Left ventricle myocardium inferior (tissue), 1 donor: ENCODE measurements at regions not wholly inside any gene's neighbourhood (a gene's known extent, or its start where the extent isn't known, plus 50 kb on each side); places are given as distances from the start of the nearest gene placed in this dataset.

Source experiments
- DNase-seq: peaks from one replicate; pipeline ENCODE4 v3.0.0-alpha.2; 2020
- H3K27ac ChIP-seq: fragments of 200-600 bp; replicated peaks from 2 replicates; pipeline ENCODE4 v1.8.0; 2021
- H3K27me3 ChIP-seq: fragments of 200-600 bp; 2 replicates; pipeline ENCODE4 v1.8.0; 2021; ENCODE audit warnings: low read depth
- H3K36me3 ChIP-seq: fragments of 200-600 bp; 2 replicates; pipeline ENCODE4 v1.8.0; 2021
- H3K4me1 ChIP-seq: fragments of 200-600 bp; 2 replicates; pipeline ENCODE4 v1.8.0; 2021
- H3K4me3 ChIP-seq: fragments of 200-600 bp; 2 replicates; pipeline ENCODE4 v1.8.0; 2021; ENCODE audit warnings: mild to moderate bottlenecking, moderate library complexity
- H3K9me3 ChIP-seq: fragments of 200-600 bp; replicated peaks from 2 replicates; pipeline ENCODE4 v1.8.0; 2021
- intact Hi-C: fragments of 100-400 bp; cut with micrococcal nuclease; formaldehyde crosslinking; loops from one replicate; pipeline ENCODE4 v1.11.0; 2022
- TF ChIP-seq, protein P1 (sequence below): fragments of 200-600 bp; IDR thresholded peaks from 2 replicates; pipeline ENCODE4 v1.8.0; 2021; ENCODE audit warnings: antibody characterized with exemption, mild to moderate bottlenecking, borderline replicate concordance
- donor health status: DM: no; HTN: yes; CAD: no; lungs with severe emphysema.

- intact Hi-C loops, result no loop called here
- peaks cover 6% of the 10 kb centered on the region for H3K4me1 ChIP-seq
- no peaks in the 10 kb centered on the region for H3K36me3 ChIP-seq
- no peak for DNase-seq
- H3K27ac ChIP-seq, result peak overlapping the region; percentile 42
- TF ChIP-seq, protein P1, sequence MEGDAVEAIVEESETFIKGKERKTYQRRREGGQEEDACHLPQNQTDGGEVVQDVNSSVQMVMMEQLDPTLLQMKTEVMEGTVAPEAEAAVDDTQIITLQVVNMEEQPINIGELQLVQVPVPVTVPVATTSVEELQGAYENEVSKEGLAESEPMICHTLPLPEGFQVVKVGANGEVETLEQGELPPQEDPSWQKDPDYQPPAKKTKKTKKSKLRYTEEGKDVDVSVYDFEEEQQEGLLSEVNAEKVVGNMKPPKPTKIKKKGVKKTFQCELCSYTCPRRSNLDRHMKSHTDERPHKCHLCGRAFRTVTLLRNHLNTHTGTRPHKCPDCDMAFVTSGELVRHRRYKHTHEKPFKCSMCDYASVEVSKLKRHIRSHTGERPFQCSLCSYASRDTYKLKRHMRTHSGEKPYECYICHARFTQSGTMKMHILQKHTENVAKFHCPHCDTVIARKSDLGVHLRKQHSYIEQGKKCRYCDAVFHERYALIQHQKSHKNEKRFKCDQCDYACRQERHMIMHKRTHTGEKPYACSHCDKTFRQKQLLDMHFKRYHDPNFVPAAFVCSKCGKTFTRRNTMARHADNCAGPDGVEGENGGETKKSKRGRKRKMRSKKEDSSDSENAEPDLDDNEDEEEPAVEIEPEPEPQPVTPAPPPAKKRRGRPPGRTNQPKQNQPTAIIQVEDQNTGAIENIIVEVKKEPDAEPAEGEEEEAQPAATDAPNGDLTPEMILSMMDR, result no peak
- no peaks in the 10 kb centered on the region for H3K27me3 ChIP-seq
- H3K9me3 ChIP-seq, result no peaks in the 10 kb centered on the region
- H3K4me3 ChIP-seq, result no peak overlapping the region
Observed at GRCh38 chrX:134717698-134718097, 59.4 kb upstream of the PLAC1 start.

DNA sequence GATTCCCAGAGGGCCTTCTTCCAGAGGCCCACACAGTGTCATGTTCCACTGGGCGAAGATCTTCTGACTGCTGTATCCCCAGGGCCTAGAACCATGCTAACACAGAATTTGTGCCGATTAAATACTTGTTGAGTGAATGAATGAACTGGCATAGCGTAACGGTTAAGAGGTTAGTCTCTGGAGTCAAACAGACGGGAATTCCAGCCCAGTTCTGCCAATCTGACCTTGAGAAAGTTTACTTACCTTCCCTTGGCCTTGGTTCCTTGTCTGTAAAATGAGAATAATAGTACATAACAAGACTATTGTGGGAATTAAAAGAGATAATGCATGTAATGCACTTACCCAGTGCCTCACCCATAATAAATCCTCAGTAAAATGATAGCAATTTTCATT, 58.3 kb upstream of the PLAC1 start:
- peaks cover 6% of the 10 kb centered on the region for H3K4me1 ChIP-seq
- no peaks in the 10 kb centered on the region for H3K27me3 ChIP-seq
- DNase-seq, result no peak
- no peak overlapping the region for H3K27ac ChIP-seq
- no peaks in the 10 kb centered on the region for H3K9me3 ChIP-seq
- TF ChIP-seq, protein P1, result no peak
- intact Hi-C loops, result no loop called here
- no peak overlapping the region for H3K4me3 ChIP-seq
- no peaks in the 10 kb centered on the region for H3K36me3 ChIP-seq

GRCh38 chrX:134715930-134716619, 57.8 kb upstream of the PLAC1 start:
- H3K36me3 ChIP-seq, result no peaks in the 10 kb centered on the region
- DNase-seq, result no peak
- H3K4me3 ChIP-seq, result no peak overlapping the region
- TF ChIP-seq, protein P1, result no peak
- H3K9me3 ChIP-seq, result no peaks in the 10 kb centered on the region
- no peak overlapping the region for H3K27ac ChIP-seq
- intact Hi-C loops, result no loop called here
- H3K4me1 ChIP-seq, result peaks cover 6% of the 10 kb centered on the region
- no peaks in the 10 kb centered on the region for H3K27me3 ChIP-seq

DNA sequence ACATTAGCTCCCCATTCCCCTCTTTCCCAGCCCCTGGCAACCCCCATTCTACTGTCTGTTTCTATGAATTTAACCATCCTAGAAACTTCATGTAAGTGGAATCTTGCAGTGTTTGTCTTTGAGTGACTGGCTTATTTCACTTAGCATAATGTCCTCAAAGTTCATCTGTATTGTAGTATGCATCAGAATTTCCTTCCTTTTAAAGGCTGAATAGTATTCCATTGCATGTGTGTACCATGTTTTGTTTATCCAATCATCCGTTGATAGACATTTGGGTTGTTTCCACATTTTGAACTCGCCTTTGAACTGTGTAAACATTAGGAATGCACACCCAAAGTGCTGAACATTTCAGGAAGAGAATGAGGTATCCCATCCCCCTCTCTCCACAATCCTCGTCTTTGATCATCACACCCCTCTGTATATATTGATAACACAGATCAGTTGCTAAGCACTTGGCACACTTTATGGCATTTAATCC, 56.4 kb upstream of the PLAC1 start:
- DNase-seq, result no peak
- Histone ChIP-seq H3K9me3 (no peaks in the 10 kb centered on the region), H3K36me3 (no peaks in the 10 kb centered on the region), H3K4me1 (peaks cover 6% of the 10 kb centered on the region), H3K27ac (no peak overlapping the region), H3K4me3 (no peak overlapping the region), H3K27me3 (no peaks in the 10 kb centered on the region)
- intact Hi-C loops, result no loop called here
- TF ChIP-seq, protein P1, result no peak

- H3K27ac ChIP-seq, result no peak overlapping the region
- no peak for DNase-seq
- H3K27me3 ChIP-seq, result no peaks in the 10 kb centered on the region
- no peaks in the 10 kb centered on the region for H3K9me3 ChIP-seq
- peaks cover 2% of the 10 kb centered on the region for H3K4me1 ChIP-seq
- intact Hi-C loops, result no loop called here
- TF ChIP-seq, protein P1, result no peak
- H3K36me3 ChIP-seq, result no peaks in the 10 kb centered on the region
- no peak overlapping the region for H3K4me3 ChIP-seq
Observed at GRCh38 chrX:134713618-134714107, 55.4 kb upstream of the PLAC1 start.
